Globus pallidus (tissue), 1 donor: ENCODE measurements at regions not wholly inside any gene's neighbourhood (a gene's known extent, or its start where the extent isn't known, plus 50 kb on each side); places are given as distances from the start of the nearest gene placed in this dataset.
"Not testable (repeated sequence)": the region's sequence is repeated elsewhere in the genome, so short reads cannot be mapped to it uniquely, and the experiment has no call there.

Experiments used
- DNase-seq: peaks from one replicate; pipeline ENCODE4 v3.0.0-alpha.2; 2015; ENCODE audit warnings: low spot score

DNA sequence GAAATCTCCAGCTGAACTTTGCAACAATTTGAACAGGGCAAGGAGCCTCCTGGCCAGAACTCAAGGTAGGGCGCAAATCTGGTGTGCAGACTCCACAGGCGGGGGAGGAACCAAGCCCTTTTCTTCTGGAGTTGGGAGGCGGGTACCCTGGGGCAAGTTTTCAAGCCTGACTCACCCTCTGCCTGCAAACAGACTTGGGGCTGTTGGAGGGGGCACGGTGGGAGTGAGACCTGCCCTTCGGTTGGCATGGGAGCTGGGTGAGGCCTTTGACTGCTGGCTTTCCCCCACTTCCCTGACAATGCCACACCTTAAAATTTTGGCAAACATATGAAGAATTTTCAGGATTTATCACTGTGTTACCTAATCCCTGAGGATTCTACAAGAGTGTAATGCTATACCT is 709.8 kb upstream of the DIAPH2 start:
- no peak for DNase-seq

DNA sequence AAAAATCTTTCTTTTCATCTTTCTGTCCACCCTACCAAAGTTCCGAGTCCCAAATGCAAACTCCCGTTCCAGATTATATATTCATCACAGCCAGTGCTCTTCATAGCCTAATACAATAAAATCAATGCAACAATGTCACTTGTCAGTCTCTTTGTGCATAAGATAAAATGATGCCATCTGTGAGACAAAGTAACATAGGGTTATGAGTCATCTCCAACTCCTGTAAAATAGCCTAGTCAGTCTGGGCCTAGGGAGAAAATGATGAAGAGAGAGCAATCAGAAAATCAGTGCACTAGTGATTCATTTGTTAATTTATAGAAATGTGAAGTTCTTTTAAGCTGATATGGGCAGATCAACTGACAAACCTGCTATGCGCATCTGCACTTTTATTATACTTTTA is 689.1 kb upstream of the DIAPH2 start:
- no peak for DNase-seq

DNA sequence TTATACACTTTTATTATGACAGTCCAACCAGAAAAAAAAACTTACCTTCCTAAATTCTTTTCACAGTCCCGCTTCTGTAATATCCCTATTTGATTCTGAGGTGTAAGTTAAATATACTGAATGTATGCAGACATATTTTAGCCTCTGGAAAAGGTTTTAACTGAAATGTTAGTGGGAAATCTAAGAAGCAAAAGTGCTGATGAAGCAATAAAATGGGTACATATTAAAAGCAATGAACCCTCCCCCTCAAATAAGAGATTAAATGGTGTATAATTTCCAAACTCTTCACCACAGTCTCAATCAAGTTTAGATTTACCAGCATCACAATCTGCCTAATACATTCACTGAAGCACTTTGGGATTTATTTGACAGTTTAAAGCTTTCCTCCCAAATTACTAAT is 688.3 kb upstream of the DIAPH2 start:
- DNase-seq: no peak

DNA sequence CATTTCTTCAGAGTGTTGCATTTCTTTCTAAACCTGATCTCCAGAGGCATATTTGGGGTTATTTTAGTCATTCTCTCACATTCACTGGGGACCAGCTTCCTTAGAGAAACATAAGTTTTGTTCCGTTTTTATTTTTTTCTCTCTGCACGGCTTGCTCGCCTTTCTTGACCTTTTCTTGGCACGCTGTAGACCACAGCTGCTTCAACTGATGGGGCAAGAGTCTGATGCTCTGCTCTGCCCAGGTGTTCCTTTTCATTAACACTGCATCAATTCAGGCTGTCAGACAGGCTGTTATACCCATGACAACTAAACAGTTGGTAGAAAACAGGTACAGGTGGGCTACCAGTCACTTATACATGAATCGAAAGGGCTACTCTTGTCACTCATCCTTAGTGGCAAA is 682.2 kb upstream of the DIAPH2 start:
- DNase-seq: no peak

DNA sequence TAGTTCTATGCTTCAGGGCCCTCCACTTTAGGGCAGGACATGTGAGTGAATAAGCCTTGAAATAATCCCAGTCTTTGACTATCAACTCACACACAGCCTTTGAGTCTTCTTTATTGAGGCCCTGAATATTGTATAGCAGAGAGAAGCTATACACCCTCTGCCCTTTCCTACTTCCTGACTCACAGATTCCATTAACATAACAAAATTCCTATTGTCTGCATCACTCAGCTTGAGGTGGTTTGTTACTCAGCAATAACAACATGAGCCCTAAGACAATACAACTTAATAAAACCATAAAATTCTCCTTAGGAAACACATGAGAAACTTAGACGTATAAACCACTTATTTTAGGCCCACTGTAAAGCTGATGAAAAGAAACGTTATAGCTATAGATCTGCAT is 680.3 kb upstream of the DIAPH2 start:
- no peak for DNase-seq

DNA sequence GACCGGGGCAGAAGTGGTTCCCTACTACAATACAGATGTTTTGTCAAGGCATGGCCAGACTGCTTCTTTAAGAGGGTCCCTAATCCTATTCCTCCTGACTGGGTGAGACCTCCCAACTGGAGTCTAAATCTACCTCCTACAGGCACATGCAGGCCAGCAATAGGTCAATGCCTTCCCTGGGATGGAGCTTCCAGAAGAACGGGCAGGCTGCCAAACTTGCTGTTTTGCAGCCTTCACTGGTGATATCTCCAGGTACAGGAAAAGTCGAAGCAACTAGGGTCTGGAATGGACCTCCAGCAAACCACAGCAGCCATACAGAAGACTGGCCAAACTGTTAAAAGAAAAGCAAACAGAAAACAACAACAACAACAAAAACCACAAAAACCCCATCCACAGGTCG is 678.4 kb upstream of the DIAPH2 start:
- DNase-seq: no peak

DNA sequence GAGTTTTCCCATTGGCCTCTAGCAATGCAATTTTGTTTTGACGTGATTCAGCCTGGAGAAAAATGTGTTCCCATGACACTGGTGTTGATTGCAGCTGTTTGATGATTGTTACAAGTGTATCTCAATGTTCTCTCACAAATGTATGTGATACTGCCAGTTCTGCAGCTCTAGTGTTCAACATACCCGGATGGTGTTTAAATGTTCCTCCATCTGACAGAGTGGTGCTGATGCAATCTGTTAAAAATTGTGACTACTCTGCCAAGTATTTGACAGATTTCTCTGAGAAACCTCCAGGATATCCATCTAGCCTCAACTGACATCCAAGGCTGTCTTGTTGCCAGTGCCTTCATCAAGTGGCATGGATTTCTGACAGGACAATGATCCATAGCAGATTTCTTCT is 657.2 kb upstream of the DIAPH2 start:
- no peak for DNase-seq

DNA sequence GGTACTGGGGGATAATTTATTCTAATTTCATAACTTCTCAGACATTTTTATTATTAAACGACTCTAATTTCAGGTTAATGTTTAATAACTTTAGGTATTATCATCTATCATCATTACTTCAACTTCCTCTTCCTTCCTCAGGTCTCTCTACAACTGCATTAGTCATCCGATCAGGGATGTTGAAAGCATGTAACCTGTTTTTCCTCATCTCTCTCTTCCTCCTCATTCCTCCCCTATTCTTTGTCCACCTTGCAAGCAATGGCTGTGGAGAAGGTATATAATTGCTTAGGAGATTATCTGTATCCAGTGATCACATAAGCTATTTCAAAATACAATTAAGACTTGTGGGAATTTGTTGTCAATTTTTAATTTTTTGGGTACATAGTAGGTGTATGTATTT is 632.6 kb upstream of the DIAPH2 start:
- DNase-seq: no peak

DNA sequence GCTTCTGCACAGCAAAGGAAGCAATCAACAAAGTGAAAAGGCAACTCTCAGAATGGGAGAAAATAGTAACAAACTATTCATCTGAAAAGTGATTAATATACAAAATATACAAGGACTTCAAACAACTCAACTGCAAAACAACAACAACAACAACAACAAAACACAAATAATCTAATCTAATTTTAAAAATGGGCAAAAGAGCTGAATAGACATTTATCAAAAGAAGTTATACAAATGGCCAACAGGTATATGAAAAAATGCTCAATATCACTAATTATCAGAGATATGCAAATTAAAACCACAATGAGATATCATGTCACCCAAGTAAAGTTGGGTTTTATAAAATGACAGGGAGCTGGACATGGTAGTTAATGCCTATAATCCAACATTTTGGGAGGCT is 602.8 kb upstream of the DIAPH2 start:
- no peak for DNase-seq

DNA sequence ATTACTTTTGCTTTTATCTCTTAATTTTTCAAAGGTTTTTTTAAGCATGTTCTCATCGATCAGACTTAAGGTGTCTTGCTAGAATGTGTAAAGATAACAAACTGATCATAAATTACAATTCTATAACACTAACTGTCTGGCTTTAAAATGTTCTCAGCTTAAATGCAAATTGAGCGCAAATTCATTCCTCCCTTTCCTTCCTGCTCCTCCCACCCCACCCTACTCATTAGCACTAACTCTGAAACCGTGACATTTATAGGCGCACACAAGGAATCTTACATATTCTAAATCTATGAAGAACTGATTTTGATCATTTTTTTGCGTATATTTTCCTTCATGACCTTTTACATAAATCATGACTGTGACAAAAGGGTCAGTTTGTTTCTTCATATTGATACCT is 590.0 kb upstream of the DIAPH2 start:
- no peak for DNase-seq

DNA sequence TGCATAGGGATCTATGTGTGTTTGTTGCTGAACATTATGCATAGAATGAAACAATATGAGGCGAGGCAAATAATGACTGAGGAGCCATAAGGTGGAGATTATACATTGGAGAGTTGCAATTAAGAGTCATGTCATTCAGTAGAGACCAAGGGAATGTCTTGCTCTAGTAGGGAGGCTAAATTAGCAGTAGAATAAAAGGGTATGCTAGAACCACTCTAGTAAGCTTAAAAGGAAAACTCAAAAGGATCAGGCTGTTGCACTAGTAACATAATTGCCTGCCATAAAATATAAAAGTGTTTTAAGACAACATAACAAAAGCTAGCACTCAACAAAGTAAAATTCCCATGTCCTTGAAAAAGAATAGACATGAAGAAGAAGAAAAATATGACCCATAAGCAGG is 586.2 kb upstream of the DIAPH2 start:
- no peak for DNase-seq

DNA sequence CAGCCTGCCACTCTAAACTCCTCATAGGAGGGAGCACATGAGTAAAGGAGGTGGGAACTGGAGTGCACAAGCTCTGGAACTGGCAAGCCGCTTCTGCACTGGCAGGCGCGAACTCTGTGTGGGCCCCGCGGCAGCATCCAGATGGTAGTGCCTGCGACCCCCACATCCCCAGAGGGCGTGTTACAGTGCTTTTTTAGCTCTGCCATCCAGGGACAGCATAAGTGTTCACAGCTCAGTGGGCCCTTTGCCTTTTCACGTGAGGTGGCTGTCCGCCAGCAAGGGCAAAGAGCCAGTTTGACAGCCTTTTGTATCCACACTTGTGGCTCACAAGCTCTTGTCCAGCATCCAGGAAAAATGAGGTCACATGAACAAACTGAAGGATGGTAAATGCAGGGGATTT is 581.6 kb upstream of the DIAPH2 start:
- no peak for DNase-seq

DNA sequence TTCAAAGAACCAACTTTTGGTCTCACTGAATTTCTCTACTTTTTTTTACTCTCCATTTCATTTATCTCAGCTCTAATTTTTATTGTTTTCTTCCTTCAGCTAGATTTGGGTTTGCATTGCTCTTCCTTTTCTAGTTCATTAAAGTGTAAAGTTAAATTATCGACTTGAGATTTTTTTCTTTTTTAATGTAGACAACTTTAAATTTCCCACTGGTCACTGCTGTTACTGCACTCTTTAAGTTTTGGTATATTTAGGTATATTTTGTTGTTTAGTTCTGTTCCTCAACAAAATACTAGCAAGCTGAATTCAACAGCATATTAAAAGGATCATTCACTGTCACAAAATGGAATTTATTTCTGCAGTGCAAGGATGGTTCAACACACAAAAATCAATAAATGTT is 572.0 kb upstream of the DIAPH2 start:
- DNase-seq: no peak

DNA sequence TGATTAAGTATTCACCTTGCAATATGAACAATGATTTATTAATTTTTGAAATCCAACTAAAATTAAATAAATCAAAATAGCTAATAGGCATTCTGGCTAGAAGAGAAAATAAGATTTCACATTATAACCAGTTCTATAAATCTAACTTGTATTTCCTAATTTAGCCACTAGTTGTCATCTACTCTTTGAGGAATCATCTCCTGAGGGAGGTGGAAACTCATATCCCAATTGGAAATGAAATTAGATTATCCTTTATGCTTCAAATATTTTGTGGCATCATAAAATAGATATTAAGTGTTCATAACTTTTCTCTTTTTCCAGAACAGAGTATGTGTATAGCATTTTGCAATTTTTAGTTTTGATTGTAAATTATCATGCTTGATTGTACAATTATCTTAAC is 558.5 kb upstream of the DIAPH2 start:
- DNase-seq: no peak

DNA sequence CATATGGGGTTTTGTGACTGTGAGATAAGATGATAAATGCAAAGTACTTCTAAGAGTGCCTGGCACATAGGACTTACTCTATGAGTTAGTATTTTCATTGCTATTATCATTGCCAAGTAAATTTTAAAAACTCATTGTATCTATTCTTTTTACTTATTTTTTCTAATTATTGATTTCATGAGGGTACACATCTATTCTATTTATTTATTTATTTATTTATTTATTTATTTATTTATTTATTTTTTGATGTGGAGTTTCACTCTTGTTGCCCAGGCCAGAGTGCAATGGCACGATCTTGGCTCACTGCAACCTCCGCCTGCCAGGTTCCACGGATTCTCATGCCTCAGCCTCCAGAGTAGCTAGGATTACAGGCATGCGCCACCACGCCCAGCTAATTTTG is 556.6 kb upstream of the DIAPH2 start:
- not testable (repeated sequence) for DNase-seq

DNA sequence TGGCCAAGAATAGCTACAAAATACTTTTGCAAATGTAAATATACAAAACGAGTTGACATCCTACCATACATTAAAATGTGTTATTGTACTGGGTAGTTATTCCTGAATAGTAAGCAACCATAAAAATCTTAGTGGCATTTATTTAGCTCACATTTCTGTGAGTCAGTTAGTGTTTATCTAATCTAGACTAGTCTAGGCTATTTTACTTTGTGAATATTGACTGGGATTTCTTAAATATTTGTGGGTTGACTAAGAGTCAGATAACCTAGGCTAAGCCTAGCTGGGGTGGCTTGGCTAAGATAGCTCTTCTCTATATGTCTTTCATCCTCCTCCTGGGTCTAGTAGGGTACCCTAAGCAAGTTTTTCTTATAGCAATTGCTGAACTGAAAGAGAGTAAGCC is 543.8 kb upstream of the DIAPH2 start:
- no peak for DNase-seq

DNA sequence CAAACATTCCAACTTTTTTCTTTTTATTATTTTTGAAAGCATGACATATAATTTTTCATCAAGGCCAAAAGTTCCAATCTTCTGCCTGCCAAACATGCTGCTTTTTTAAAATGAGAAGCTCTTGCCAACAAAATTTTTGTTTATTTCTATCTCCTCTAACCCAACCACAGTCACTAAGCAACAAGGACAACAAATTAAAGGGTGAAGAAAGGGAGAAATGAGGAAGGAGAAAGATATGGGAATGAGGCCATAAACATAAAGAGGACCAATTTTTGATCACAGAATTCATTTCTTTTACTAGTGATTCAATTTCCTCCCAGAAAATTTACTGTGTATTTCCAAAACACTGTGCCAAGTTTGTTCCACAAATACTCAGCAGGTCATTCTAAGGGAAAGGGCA is 537.0 kb upstream of the DIAPH2 start:
- DNase-seq: no peak

DNA sequence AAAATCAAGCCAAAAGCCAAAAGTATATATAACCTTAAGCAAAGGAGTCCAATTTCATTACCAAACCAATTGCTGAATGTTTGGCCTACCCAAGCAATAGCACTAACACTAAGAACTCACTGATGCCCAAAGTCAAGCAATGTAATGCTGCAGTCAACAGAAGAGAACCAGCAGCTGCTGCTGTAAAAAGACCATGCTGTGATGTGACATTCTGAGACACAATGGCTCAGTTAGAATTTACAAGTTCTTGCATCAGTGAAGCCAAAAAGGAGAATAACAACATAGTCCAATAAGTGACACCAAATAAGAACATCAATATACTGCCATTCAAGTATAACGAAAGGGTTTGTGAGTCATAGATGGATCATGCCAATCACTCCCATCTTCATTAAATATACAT is 514.0 kb upstream of the DIAPH2 start:
- DNase-seq: no peak

DNA sequence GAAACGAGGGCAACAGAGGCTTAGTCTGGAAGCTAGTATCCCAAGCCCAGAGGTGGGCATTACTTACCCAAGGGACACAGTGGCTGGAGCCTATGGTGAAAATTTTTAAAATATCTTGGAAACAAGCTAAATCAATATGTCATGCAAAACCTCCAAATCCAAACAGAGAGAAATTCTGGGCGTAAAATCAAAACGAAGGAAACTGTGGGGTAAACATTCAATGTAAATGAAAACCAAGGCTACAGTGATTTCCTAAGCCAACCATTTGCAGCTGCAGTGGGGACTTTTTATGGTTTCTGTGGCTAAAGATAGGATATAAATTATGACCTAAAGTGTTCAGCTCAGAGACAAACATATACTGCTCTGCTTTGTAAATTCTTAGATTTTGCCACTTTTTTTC is 507.7 kb upstream of the DIAPH2 start:
- no peak for DNase-seq

DNA sequence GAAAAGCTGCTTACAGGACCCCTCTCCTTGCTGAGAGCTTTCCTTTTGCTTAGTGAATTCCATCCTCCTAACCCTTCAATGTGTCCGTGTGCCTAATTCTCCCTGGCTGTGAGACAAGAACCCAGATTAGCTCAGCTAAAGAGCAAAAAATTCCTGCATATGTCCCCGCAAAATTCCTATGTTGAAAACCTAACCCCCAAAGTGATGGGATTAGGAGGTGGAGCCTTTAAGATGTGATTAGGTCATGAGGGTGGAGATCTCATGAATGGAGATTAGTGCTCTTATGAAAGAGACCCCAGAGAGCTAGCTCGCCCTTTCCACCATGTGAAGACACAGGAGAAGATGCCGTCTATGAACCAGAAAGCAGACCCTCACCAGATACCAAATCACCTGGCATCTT is 503.0 kb upstream of the DIAPH2 start:
- DNase-seq: no peak

DNA sequence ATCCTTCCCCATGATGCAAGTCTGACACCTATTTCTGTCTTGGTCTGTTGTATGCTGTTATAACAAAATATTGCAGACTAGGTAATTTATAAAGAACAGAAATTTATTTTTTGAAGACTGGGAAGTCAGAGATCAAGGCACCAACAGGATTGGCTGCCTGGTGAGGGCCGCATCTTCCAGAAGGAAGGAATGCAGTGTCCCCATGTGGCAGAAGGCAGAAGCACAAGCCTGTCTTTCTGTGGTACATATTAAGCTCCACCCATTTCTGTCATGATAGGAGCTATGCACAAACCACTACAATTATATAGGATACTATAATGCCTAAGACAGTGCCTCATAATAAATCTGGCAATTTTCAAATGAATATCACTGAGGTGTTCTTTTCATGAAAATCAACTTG is 502.3 kb upstream of the DIAPH2 start:
- no peak for DNase-seq

DNA sequence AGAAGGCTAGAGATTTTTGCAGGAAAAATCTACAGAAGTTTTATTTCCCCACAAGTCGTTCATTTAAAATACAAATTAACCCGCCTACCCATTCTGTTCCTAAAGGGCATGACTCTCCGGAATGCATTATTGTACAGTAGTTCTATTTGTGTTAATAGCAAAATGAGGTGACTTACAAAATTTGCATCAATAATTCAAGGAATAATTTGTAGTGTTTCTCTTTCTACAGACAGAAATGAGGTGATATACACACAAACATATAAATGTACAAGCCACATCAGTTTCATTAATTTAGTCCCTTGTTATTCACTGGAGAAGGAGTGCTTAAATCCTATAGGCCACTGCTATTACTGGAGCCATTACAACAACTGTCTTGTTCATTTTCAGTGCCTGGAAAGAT is 501.3 kb upstream of the DIAPH2 start:
- DNase-seq: no peak

DNA sequence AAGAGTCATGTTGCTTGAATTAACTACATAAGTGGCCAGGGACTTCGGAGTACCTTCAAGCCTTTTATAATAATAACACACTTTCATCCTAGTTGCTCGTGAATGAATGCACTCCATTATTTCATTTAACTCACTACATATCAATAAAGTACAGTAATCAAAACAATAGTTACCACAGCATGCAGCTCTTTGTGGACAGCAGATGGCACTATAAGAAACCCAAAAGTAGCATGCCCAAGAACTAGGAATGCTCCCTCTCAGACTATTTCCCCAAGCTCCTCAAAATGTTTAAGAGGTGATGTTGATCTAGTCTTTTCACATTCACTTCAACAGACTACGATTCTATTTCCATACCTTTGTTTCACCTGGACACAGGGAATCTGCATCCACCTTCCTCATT is 500.8 kb upstream of the DIAPH2 start:
- DNase-seq: no peak

DNA sequence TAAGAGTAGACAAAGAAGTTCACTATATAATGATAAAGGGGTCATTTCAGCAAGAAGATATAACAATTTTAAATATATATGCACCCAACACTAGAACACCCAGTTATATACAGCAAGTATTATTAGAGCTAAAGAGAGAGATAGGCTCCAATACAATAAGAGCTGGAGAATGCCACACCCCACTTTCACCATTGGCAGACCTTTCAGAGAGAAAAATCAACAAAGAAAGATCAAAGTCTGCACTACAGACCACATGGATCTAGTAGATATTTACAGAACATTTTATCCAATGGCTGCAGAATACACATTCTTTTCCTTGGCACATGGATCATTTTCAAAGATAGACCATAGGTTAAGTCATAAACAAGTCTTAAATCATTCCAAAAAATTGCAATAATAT is 479.7 kb upstream of the DIAPH2 start:
- no peak for DNase-seq

DNA sequence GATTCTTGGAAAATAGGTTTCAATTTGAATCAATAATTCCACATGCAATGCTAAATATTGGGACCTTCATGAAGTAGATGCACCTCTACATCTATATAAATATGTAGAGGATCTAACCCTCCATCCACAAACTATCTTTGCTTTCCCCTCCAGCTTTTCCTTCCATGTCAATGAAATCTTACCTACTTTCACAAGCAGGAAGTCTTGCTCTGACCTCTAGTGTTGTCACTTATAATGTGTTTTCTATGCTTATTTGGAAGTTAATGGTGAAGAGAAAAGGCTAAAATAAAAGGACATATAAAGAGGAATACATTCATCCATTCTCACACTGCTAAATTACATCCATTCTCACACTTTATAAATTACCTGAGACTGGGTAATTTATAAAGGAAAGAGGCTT is 472.7 kb upstream of the DIAPH2 start:
- DNase-seq: no peak

DNA sequence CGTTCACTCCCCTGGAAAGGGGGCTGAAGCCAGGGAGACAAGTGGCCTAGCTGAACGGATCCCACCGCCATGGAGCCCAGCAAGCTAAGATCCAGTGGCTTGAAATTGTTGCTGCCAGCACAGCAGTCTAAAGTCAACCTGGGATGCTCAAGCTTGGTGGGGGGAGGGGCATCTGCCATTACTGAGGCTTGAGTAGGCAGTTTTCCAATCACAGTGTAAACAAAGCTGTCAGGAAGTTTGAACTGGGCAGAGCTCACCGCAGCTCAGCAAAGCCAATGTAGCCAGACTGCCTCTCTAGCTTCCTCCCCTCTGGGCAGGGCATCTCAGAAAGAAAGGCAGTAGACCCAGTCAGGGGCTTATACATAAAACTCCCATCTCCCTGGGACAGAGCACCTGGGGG is 470.0 kb upstream of the DIAPH2 start:
- DNase-seq: not testable (repeated sequence)
